ENCODE measurements at regions not wholly inside any gene's neighbourhood (a gene's known extent, or its start where the extent isn't known, plus 50 kb on each side); places are given as distances from the start of the nearest gene placed in this dataset.

GRCh38 chr9:89994988-89995613, 390.3 kb downstream of the GADD45G start:
- Histone ChIP-seq H3K27me3 (replicated peaks in 1 of 2; ENCODE audit: control insufficient read depth in 2 of 2, insufficient read depth in 2 of 2, low read length in 1 of 2) (no peaks in the 10 kb centered on the region), H3K9me3 (replicated peaks; ENCODE audit: control insufficient read depth, insufficient read depth, low read length) (no peaks in the 10 kb centered on the region), H3K4me3 (no peak overlapping the region), H3K36me3 (ENCODE audit: control insufficient read depth in 2 of 2, insufficient read depth in 2 of 2, low read length in 1 of 2) (no peaks in the 10 kb centered on the region), H3K79me2 (ENCODE audit: control insufficient read depth, insufficient read depth, low read length) (no peaks in the 10 kb centered on the region), H3K4me2 (ENCODE audit: control insufficient read depth, insufficient read depth) (no peak overlapping the region), H3K9ac (ENCODE audit: control insufficient read depth, insufficient read depth, low read length) (no peak overlapping the region), H4K20me1 (ENCODE audit: control insufficient read depth, insufficient read depth) (no peaks in the 10 kb centered on the region), H3K4me1 (ENCODE audit: control insufficient read depth, insufficient read depth, low read length) (peaks cover 12% of the 10 kb centered on the region), H3K27ac (ENCODE audit: control insufficient read depth, insufficient read depth) (no peak overlapping the region), H2AFZ (ENCODE audit: control insufficient read depth, low read depth, low read length) (no peak overlapping the region)
- POLR2A ChIA-PET = no interaction called here
- RAD21 ChIA-PET (ENCODE audit: unreplicated experiment) = no interaction called here
- no peak for ATAC-seq
- DNase-seq (ENCODE audit: low read depth, low spot score) = no peak
- no peak for FAIRE-seq
- TF ChIP-seq IRF3 (IDR thresholded peaks at IDR 0.05) = no peak
- TF ChIP-seq YY1 (IDR thresholded peaks at IDR 0.05; ENCODE audit: low read depth, low read length) = no peak
- TF ChIP-seq E2F8 (IDR thresholded peaks at IDR 0.05; ENCODE audit: low read depth, partially characterized antibody) = no peak
- no peak for TF ChIP-seq NR2F1 (conservative IDR thresholded peaks at IDR 0.05)
- no peak for TF ChIP-seq ETV6 (conservative IDR thresholded peaks at IDR 0.05 in 1 of 2, IDR thresholded peaks at IDR 0.05 in 1 of 2; ENCODE audit: borderline replicate concordance in 1 of 2, low read depth in 1 of 2)
- no peak for TF ChIP-seq POLR2AphosphoS2 (IDR thresholded peaks at IDR 0.05; ENCODE audit: low read depth, low read length)
- in situ Hi-C loops (cut with MboI) (no loop called here), intact Hi-C loops (cut with micrococcal nuclease; ENCODE audit: unreplicated experiment) (no loop called here)
- no TSS peak for BruUV-seq (replicated peaks)
- SMC1A ChIA-PET (ENCODE audit: uncharacterized antibody, unreplicated experiment) = no interaction called here
- WGBS (ENCODE audit: insufficient coverage, insufficient replicate concordance, low lambda C conversion rate, missing lambda C conversion rate) = 48% methylated on average over 19 of the region's 19 CpGs
- CTCF ChIA-PET = no interaction called here
